ENCODE measurements at regions not wholly inside any gene's neighbourhood (a gene's known extent, or its start where the extent isn't known, plus 50 kb on each side); places are given as distances from the start of the nearest gene placed in this dataset.
"Not testable (repeated sequence)": the region's sequence is repeated elsewhere in the genome, so short reads cannot be mapped to it uniquely, and the experiment has no call there.

DNA sequence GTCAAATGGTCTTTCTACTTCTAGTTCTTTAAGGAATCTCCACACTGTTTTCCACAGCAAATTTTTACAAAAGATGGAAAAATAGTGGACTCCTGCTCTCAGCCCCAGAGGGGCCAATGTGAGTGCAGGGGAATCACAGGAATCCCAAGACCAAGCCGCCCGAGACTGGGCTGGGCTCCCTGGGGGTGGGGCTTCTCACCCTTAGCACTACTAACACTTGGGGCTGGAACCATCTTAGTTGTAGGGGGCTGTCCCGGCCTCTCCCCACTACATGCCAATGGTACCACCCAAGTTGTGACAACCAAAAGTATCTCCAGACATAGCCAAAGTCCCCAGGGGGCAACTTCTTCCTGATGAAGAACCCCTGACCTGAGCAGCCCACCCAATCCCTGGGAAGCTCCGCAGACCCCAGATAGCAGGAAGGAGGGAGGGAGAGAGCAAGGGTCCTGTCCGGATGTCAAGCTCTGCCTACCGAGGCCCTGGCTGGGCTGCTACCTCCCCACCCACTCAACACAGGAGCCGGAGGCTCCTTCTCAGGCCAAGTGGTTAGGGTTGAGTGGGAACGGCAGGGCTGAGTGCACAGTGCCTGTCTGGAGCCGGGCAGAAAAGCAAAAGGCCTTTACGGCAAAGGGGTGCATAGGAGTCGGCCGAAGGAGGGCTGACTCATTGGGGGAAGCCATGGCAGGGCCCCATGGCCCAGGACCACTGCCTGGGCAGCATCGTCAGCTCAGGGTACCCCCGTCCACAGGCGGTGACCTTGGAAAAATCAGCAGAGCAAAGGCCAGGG is 122.5 kb upstream of the FGF3 start:
- H3K27me3 Mint-ChIP-seq: peaks cover 43% of the 10 kb centered on the region
- no peaks in the 10 kb centered on the region for H3K36me3 Mint-ChIP-seq
- ATAC-seq: no peak
- no peaks in the 10 kb centered on the region for H3K4me1 Mint-ChIP-seq
- no peak overlapping the region for H3K4me3 Mint-ChIP-seq
- no peak overlapping the region for H3K27ac Mint-ChIP-seq
- H3K9me3 Mint-ChIP-seq: peaks cover 2% of the 10 kb centered on the region

GRCh38 chr11:69942333-69942820 is 123.2 kb upstream of the FGF3 start:
- Mint-ChIP-seq H3K27ac (no peak overlapping the region), H3K4me3 (no peak overlapping the region), H3K36me3 (no peaks in the 10 kb centered on the region), H3K9me3 (no peaks in the 10 kb centered on the region), H3K27me3 (peaks cover 43% of the 10 kb centered on the region), H3K4me1 (no peaks in the 10 kb centered on the region)
- ATAC-seq: no peak

GRCh38 chr11:69943066-69943465 is 123.8 kb upstream of the FGF3 start:
- Mint-ChIP-seq H3K27me3 (peaks cover 45% of the 10 kb centered on the region), H3K27ac (no peak overlapping the region), H3K9me3 (no peaks in the 10 kb centered on the region), H3K4me1 (no peaks in the 10 kb centered on the region), H3K36me3 (no peaks in the 10 kb centered on the region), H3K4me3 (no peak overlapping the region)
- no peak for ATAC-seq

DNA sequence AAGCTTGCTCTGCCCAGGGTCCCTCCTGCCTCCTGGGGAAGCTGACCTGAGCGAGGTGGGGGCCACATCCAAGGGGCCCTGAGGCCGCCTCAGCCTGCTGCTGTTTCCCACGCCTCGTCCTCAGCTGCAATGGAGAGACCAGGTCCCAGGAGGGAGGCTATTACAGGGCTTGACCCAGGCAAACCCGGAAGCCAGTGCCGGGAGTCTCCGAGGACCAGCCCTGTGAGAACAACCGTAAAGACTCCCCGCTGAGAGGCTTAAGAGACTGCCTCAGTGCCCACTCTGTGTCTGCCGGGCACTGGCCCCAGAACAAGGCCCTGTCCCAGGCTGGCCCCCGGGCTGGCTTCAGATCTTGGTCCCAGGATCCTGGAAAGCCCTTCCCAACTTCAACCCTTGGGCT is 124.3 kb upstream of the FGF3 start:
- no peak overlapping the region for H3K4me3 Mint-ChIP-seq
- H3K27me3 Mint-ChIP-seq: peaks cover 49% of the 10 kb centered on the region
- H3K4me1 Mint-ChIP-seq: no peaks in the 10 kb centered on the region
- ATAC-seq: no peak
- H3K27ac Mint-ChIP-seq: no peak overlapping the region
- H3K36me3 Mint-ChIP-seq: no peaks in the 10 kb centered on the region
- H3K9me3 Mint-ChIP-seq: no peaks in the 10 kb centered on the region

- Mint-ChIP-seq H3K27ac (no peak overlapping the region), H3K9me3 (no peaks in the 10 kb centered on the region), H3K4me1 (no peaks in the 10 kb centered on the region), H3K4me3 (no peak overlapping the region), H3K36me3 (no peaks in the 10 kb centered on the region), H3K27me3 (peaks cover 49% of the 10 kb centered on the region)
- no peak for ATAC-seq
Measured at GRCh38 chr11:69944146-69944795, 125.1 kb upstream of the FGF3 start.

DNA sequence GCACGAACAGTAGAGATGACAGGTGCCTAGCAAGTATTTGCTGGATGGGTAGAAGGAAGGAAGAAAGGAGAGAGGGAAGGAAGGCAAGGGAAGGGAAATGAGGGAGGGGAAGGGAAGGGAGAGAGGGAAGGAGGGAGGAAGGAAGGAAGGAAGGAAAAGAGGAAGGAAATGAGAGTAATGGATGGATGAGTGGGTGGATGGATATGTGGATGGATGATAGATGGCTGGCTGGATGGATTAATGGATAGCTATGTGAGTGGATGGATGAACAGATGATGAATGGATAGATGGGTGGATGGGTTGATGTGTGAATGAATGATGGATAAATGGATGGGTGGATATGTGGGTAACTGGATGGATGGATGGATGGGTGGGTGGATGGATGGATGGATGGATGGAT is 125.9 kb upstream of the FGF3 start:
- Mint-ChIP-seq H3K9me3 (no peaks in the 10 kb centered on the region), H3K27ac (no peak overlapping the region), H3K36me3 (no peaks in the 10 kb centered on the region), H3K27me3 (peaks cover 45% of the 10 kb centered on the region), H3K4me3 (no peak overlapping the region), H3K4me1 (no peaks in the 10 kb centered on the region)
- ATAC-seq: no peak

GRCh38 chr11:69947059-69947792 is 128.0 kb upstream of the FGF3 start:
- peaks cover 4% of the 10 kb centered on the region for H3K9me3 Mint-ChIP-seq
- H3K27me3 Mint-ChIP-seq: peaks cover 32% of the 10 kb centered on the region
- H3K4me1 Mint-ChIP-seq: no peaks in the 10 kb centered on the region
- no peak for ATAC-seq
- no peak overlapping the region for H3K27ac Mint-ChIP-seq
- H3K36me3 Mint-ChIP-seq: no peaks in the 10 kb centered on the region
- H3K4me3 Mint-ChIP-seq: no peak overlapping the region

GRCh38 chr11:69947793-69948255 is 128.6 kb upstream of the FGF3 start:
- ATAC-seq: no peak
- Mint-ChIP-seq H3K4me1 (no peaks in the 10 kb centered on the region), H3K4me3 (no peak overlapping the region), H3K27ac (no peak overlapping the region), H3K36me3 (no peaks in the 10 kb centered on the region), H3K27me3 (peaks cover 27% of the 10 kb centered on the region), H3K9me3 (peaks cover 4% of the 10 kb centered on the region)

GRCh38 chr11:69948256-69949141 is 129.3 kb upstream of the FGF3 start:
- no peaks in the 10 kb centered on the region for H3K36me3 Mint-ChIP-seq
- no peak overlapping the region for H3K4me3 Mint-ChIP-seq
- H3K9me3 Mint-ChIP-seq: peaks cover 4% of the 10 kb centered on the region
- peaks cover 20% of the 10 kb centered on the region for H3K27me3 Mint-ChIP-seq
- H3K27ac Mint-ChIP-seq: no peak overlapping the region
- no peaks in the 10 kb centered on the region for H3K4me1 Mint-ChIP-seq
- no peak for ATAC-seq

GRCh38 chr11:69949327-69949726 is 128.8 kb upstream of the ANO1 start:
- Mint-ChIP-seq H3K36me3 (no peaks in the 10 kb centered on the region), H3K9me3 (peaks cover 4% of the 10 kb centered on the region), H3K4me1 (no peaks in the 10 kb centered on the region), H3K4me3 (no peak overlapping the region), H3K27ac (no peak overlapping the region), H3K27me3 (peaks cover 20% of the 10 kb centered on the region)
- ATAC-seq: no peak

- ATAC-seq: no peak
- no peak overlapping the region for H3K4me3 Mint-ChIP-seq
- H3K4me1 Mint-ChIP-seq: no peaks in the 10 kb centered on the region
- peaks cover 4% of the 10 kb centered on the region for H3K9me3 Mint-ChIP-seq
- no peak overlapping the region for H3K27ac Mint-ChIP-seq
- no peaks in the 10 kb centered on the region for H3K36me3 Mint-ChIP-seq
- H3K27me3 Mint-ChIP-seq: peaks cover 20% of the 10 kb centered on the region
Measured at GRCh38 chr11:69950120-69950519, 128.0 kb upstream of the ANO1 start.

DNA sequence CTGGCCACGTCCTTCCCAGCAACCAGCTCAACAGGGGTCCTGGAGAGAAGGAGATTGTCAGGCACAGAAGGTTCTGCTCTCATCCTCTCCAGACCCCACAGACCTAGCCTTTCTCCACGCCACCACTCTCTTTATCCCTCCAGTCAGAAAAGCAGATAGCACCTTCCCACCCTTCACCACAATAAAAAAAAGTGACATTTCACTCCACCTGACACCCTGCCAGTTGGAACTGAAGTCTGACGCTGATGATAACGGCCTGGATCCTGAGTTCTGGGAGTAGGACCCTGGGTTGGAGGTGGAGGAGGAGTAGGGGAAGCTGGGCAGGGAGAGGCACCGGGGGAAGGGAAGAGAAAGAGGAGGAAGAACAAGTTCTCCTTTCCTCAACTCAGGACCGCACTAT is 127.5 kb upstream of the ANO1 start:
- H3K4me3 Mint-ChIP-seq: no peak overlapping the region
- H3K9me3 Mint-ChIP-seq: peaks cover 4% of the 10 kb centered on the region
- no peaks in the 10 kb centered on the region for H3K4me1 Mint-ChIP-seq
- no peak overlapping the region for H3K27ac Mint-ChIP-seq
- no peak for ATAC-seq
- H3K27me3 Mint-ChIP-seq: peaks cover 24% of the 10 kb centered on the region
- no peaks in the 10 kb centered on the region for H3K36me3 Mint-ChIP-seq

DNA sequence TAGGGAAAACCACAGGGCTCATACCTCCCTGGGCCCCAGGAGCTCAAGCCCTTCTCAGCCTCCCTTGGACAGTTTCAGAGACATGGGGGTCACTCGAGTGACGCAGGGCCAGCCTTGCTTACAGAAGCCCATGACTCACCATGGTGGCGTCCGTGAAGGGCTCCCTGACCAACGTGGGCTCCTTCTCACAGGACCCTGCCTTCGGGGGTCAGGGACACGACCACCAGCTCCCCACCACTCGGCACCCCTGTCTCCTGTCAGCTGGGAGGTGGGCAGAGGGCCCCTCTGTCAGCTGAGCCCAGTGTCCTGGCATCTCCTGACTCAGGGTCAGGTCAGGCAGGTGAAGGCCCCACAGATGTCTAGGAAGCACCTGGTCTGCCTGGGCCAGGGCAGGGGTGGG is 126.3 kb upstream of the ANO1 start:
- no peak for ATAC-seq
- no peak overlapping the region for H3K27ac Mint-ChIP-seq
- no peaks in the 10 kb centered on the region for H3K36me3 Mint-ChIP-seq
- peaks cover 4% of the 10 kb centered on the region for H3K9me3 Mint-ChIP-seq
- peaks cover 31% of the 10 kb centered on the region for H3K27me3 Mint-ChIP-seq
- no peaks in the 10 kb centered on the region for H3K4me1 Mint-ChIP-seq
- no peak overlapping the region for H3K4me3 Mint-ChIP-seq

DNA sequence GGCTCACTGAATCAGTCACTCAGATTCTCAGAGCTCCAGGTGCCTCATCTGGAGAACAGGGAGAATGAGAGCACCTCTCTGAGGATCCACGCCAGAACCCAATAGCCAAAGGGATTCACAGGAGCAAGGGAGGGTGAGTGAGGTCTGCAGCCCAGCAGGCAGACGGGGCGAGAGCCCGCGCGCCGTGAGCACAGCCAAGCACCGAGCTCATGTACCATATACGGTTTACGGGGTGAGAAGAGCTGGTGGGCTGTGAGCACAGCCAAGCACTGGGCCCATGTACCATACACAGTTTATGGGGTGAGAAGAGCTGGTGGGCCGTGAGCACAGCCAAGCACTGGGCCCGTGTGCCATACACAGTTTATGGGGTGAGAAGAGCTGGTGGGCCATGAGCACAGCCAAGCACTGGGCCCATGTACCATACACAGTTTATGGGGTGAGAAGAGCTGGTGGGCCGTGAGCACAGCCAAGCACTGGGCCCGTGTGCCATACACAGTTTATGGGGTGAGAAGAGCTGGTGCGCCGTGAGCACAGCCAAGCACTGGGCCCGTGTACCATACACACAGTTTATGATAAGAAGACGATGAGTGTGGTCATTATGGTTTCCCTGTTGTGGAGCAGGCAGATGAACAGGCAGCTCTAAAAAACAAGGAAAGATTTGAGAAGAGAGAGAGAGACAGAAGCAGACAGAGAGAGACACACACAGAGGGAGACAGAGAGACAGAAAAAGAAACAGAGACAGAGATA is 125.7 kb upstream of the ANO1 start:
- H3K27ac Mint-ChIP-seq, ATAC-seq, H3K9me3 Mint-ChIP-seq, H3K4me3 Mint-ChIP-seq, H3K36me3 Mint-ChIP-seq, H3K4me1 Mint-ChIP-seq: not testable (repeated sequence)
- peaks cover 31% of the 10 kb centered on the region for H3K27me3 Mint-ChIP-seq

Data from stimulated activated memory B cell treated with anti-CD40 and anti-IgM and Interleukin-4, amounts not matched to agents 10 μg/mL and 1 μg/mL and 100 μg/mL, for 72 hours (primary cell).